ENCODE measurements at regions not wholly inside any gene's neighbourhood (a gene's known extent, or its start where the extent isn't known, plus 50 kb on each side); places are given as distances from the start of the nearest gene placed in this dataset.
"Not testable (repeated sequence)": the region's sequence is repeated elsewhere in the genome, so short reads cannot be mapped to it uniquely, and the experiment has no call there.

- Mint-ChIP-seq H3K27me3 (no peaks in the 10 kb centered on the region), H3K4me3 (no peak overlapping the region), H3K4me1 (no peaks in the 10 kb centered on the region), H3K36me3 (ENCODE audit: low read depth) (no peaks in the 10 kb centered on the region), H3K27ac (no peak overlapping the region), H3K9me3 (no peaks in the 10 kb centered on the region)
- no peak for ATAC-seq (replicated peaks)
Observed at GRCh38 chr4:137934911-137935310, 307.2 kb downstream of the SLC7A11 start.

- Mint-ChIP-seq H3K36me3 (ENCODE audit: low read depth) (no peaks in the 10 kb centered on the region), H3K27ac (no peak overlapping the region), H3K9me3 (no peaks in the 10 kb centered on the region), H3K4me3 (no peak overlapping the region), H3K27me3 (no peaks in the 10 kb centered on the region), H3K4me1 (no peaks in the 10 kb centered on the region)
- no peak for ATAC-seq (replicated peaks)
Observed at GRCh38 chr4:137934046-137934445, 308.1 kb downstream of the SLC7A11 start.

GRCh38 chr4:137927972-137928371 lies 314.2 kb downstream of the SLC7A11 start:
- H3K9me3 Mint-ChIP-seq: peaks cover 3% of the 10 kb centered on the region
- no peak overlapping the region for H3K4me3 Mint-ChIP-seq
- no peaks in the 10 kb centered on the region for H3K27me3 Mint-ChIP-seq
- H3K36me3 Mint-ChIP-seq (ENCODE audit: low read depth): no peaks in the 10 kb centered on the region
- no peak for ATAC-seq (replicated peaks)
- no peak overlapping the region for H3K27ac Mint-ChIP-seq
- no peaks in the 10 kb centered on the region for H3K4me1 Mint-ChIP-seq

- Mint-ChIP-seq H3K36me3 (ENCODE audit: low read depth) (no peaks in the 10 kb centered on the region), H3K27me3 (no peaks in the 10 kb centered on the region), H3K27ac (no peak overlapping the region), H3K9me3 (peaks cover 3% of the 10 kb centered on the region), H3K4me3 (no peak overlapping the region), H3K4me1 (no peaks in the 10 kb centered on the region)
- no peak for ATAC-seq (replicated peaks)
Observed at GRCh38 chr4:137923494-137923893, 318.7 kb downstream of the SLC7A11 start.

- Mint-ChIP-seq H3K4me3 (no peak overlapping the region), H3K9me3 (peaks cover 3% of the 10 kb centered on the region), H3K4me1 (no peaks in the 10 kb centered on the region), H3K27ac (no peak overlapping the region), H3K27me3 (no peaks in the 10 kb centered on the region), H3K36me3 (ENCODE audit: low read depth) (no peaks in the 10 kb centered on the region)
- ATAC-seq (replicated peaks): no peak
Observed at GRCh38 chr4:137922721-137923120, 319.4 kb downstream of the SLC7A11 start.

- Mint-ChIP-seq H3K27me3 (no peaks in the 10 kb centered on the region), H3K27ac (no peak overlapping the region), H3K9me3 (peaks cover 4% of the 10 kb centered on the region), H3K4me1 (no peaks in the 10 kb centered on the region), H3K36me3 (ENCODE audit: low read depth) (no peaks in the 10 kb centered on the region), H3K4me3 (no peak overlapping the region)
- no peak for ATAC-seq (replicated peaks)
Observed at GRCh38 chr4:137909529-137910309, 332.4 kb downstream of the SLC7A11 start.

- peaks cover 4% of the 10 kb centered on the region for H3K9me3 Mint-ChIP-seq
- H3K36me3 Mint-ChIP-seq (ENCODE audit: low read depth): no peaks in the 10 kb centered on the region
- no peak for ATAC-seq (replicated peaks)
- no peak overlapping the region for H3K4me3 Mint-ChIP-seq
- H3K4me1 Mint-ChIP-seq: no peaks in the 10 kb centered on the region
- H3K27me3 Mint-ChIP-seq: no peaks in the 10 kb centered on the region
- no peak overlapping the region for H3K27ac Mint-ChIP-seq
Observed at GRCh38 chr4:137905930-137906329, 336.2 kb downstream of the SLC7A11 start.

- ATAC-seq (replicated peaks): no peak
- no peaks in the 10 kb centered on the region for H3K4me1 Mint-ChIP-seq
- no peak overlapping the region for H3K27ac Mint-ChIP-seq
- H3K4me3 Mint-ChIP-seq: no peak overlapping the region
- no peaks in the 10 kb centered on the region for H3K27me3 Mint-ChIP-seq
- H3K36me3 Mint-ChIP-seq (ENCODE audit: low read depth): no peaks in the 10 kb centered on the region
- peaks cover 4% of the 10 kb centered on the region for H3K9me3 Mint-ChIP-seq
Observed at GRCh38 chr4:137901114-137901513, 341.0 kb downstream of the SLC7A11 start.

- Mint-ChIP-seq H3K4me3 (no peak overlapping the region), H3K9me3 (peaks cover 5% of the 10 kb centered on the region), H3K27ac (no peak overlapping the region), H3K36me3 (ENCODE audit: low read depth) (no peaks in the 10 kb centered on the region), H3K4me1 (no peaks in the 10 kb centered on the region), H3K27me3 (no peaks in the 10 kb centered on the region)
- no peak for ATAC-seq (replicated peaks)
Observed at GRCh38 chr4:137896221-137896737, 345.9 kb downstream of the SLC7A11 start.

GRCh38 chr4:137895515-137895914 lies 346.6 kb downstream of the SLC7A11 start:
- H3K4me3 Mint-ChIP-seq; H3K36me3 Mint-ChIP-seq (ENCODE audit: low read depth); H3K4me1 Mint-ChIP-seq; H3K9me3 Mint-ChIP-seq; ATAC-seq (replicated peaks); H3K27ac Mint-ChIP-seq; H3K27me3 Mint-ChIP-seq: not testable (repeated sequence)

GRCh38 chr4:137892134-137892533 lies 350.0 kb downstream of the SLC7A11 start:
- Mint-ChIP-seq H3K9me3 (peaks cover 5% of the 10 kb centered on the region), H3K36me3 (ENCODE audit: low read depth) (no peaks in the 10 kb centered on the region), H3K4me1 (no peaks in the 10 kb centered on the region), H3K27me3 (no peaks in the 10 kb centered on the region), H3K27ac (no peak overlapping the region), H3K4me3 (no peak overlapping the region)
- no peak for ATAC-seq (replicated peaks)

- ATAC-seq (replicated peaks): no peak
- Mint-ChIP-seq H3K27ac (no peak overlapping the region), H3K9me3 (peaks cover 8% of the 10 kb centered on the region), H3K4me3 (no peak overlapping the region), H3K36me3 (ENCODE audit: low read depth) (no peaks in the 10 kb centered on the region), H3K4me1 (no peaks in the 10 kb centered on the region), H3K27me3 (no peaks in the 10 kb centered on the region)
Observed at GRCh38 chr4:137890812-137891211, 351.3 kb downstream of the SLC7A11 start.

GRCh38 chr4:137881641-137882040 lies 349.3 kb upstream of the PCDH18 start:
- ATAC-seq (replicated peaks): no peak
- Mint-ChIP-seq H3K4me1 (no peaks in the 10 kb centered on the region), H3K36me3 (ENCODE audit: low read depth) (no peaks in the 10 kb centered on the region), H3K4me3 (no peak overlapping the region), H3K27ac (no peak overlapping the region), H3K27me3 (no peaks in the 10 kb centered on the region), H3K9me3 (peaks cover 12% of the 10 kb centered on the region)

- not testable (repeated sequence) for ATAC-seq (replicated peaks); H3K4me1 Mint-ChIP-seq; H3K27ac Mint-ChIP-seq; H3K36me3 Mint-ChIP-seq (ENCODE audit: low read depth); H3K4me3 Mint-ChIP-seq; H3K9me3 Mint-ChIP-seq; H3K27me3 Mint-ChIP-seq
Observed at GRCh38 chr4:137868067-137868466, 335.8 kb upstream of the PCDH18 start.

- H3K36me3 Mint-ChIP-seq (ENCODE audit: low read depth): no peaks in the 10 kb centered on the region
- H3K9me3 Mint-ChIP-seq: no peaks in the 10 kb centered on the region
- H3K27me3 Mint-ChIP-seq: no peaks in the 10 kb centered on the region
- ATAC-seq (replicated peaks): no peak
- no peaks in the 10 kb centered on the region for H3K4me1 Mint-ChIP-seq
- H3K4me3 Mint-ChIP-seq: no peak overlapping the region
- H3K27ac Mint-ChIP-seq: no peak overlapping the region
Observed at GRCh38 chr4:137866671-137867070, 334.4 kb upstream of the PCDH18 start.

All from activated T-helper 17 cell treated with anti-CD3 and anti-CD28 coated beads, Interleukin-2, amount 50 U/mL, for 72 hours (primary cell).